Endodermal cell (in vitro differentiated cells): ENCODE measurements at regions not wholly inside any gene's neighbourhood (a gene's known extent, or its start where the extent isn't known, plus 50 kb on each side); places are given as distances from the start of the nearest gene placed in this dataset.

Experiments
- DNase-seq: peaks from one replicate; pipeline ENCODE4 v3.0.0-alpha.2; 2017
- H3K27ac ChIP-seq: 2 replicates; pipeline ENCODE4 v1.5.1; 2013; ENCODE audit warnings: mild to moderate bottlenecking, low read depth, low read length, moderate library complexity
- H3K27me3 ChIP-seq: 2 replicates; pipeline ENCODE4 v1.6.1; 2013; ENCODE audit warnings: mild to moderate bottlenecking, low read length, moderate library complexity; ENCODE audit not compliant: insufficient read depth, control insufficient read depth, poor library complexity, severe bottlenecking
- H3K36me3 ChIP-seq: 2 replicates; pipeline ENCODE4 v1.7.0; 2013; ENCODE audit warnings: mild to moderate bottlenecking, low read length, moderate library complexity; ENCODE audit not compliant: control insufficient read depth, insufficient read depth
- H3K4me1 ChIP-seq: one replicate; pipeline ENCODE4 v1.7.0; 2013; ENCODE audit warnings: low read length; ENCODE audit not compliant: control insufficient read depth, insufficient read depth
- H3K4me3 ChIP-seq: 2 replicates; pipeline ENCODE4 v1.5.1; 2013; ENCODE audit warnings: mild to moderate bottlenecking, low read length, moderate library complexity
- H3K9ac ChIP-seq: 2 replicates; pipeline ENCODE4 v1.6.1; 2013; ENCODE audit warnings: mild to moderate bottlenecking, low read length, moderate library complexity; ENCODE audit not compliant: poor library complexity, severe bottlenecking; ENCODE audit errors: extremely low read depth
- H3K9me3 ChIP-seq: 2 replicates; pipeline ENCODE4 v1.6.1; 2013; ENCODE audit warnings: mild to moderate bottlenecking, low read length, moderate library complexity; ENCODE audit not compliant: control insufficient read depth
- H3K27ac Mint-ChIP-seq: 2 replicates; pipeline ENCODE4 v1.8.0; 2020; ENCODE audit warnings: mixed read lengths
- H3K27me3 Mint-ChIP-seq: 2 replicates; pipeline ENCODE4 v1.8.0; 2021; ENCODE audit warnings: mild to moderate bottlenecking, mixed read lengths; ENCODE audit not compliant: insufficient read depth
- H3K36me3 Mint-ChIP-seq: 2 replicates; pipeline ENCODE4 v1.8.0; 2020; ENCODE audit warnings: low read depth, mixed read lengths
- H3K4me1 Mint-ChIP-seq: 2 replicates; pipeline ENCODE4 v1.8.0; 2020; ENCODE audit warnings: mixed read lengths
- H3K4me3 Mint-ChIP-seq: 2 replicates; pipeline ENCODE4 v1.8.0; 2020; ENCODE audit warnings: mild to moderate bottlenecking, moderate library complexity, mixed read lengths
- H3K9me3 Mint-ChIP-seq: 2 replicates; pipeline ENCODE4 v1.8.0; 2020; ENCODE audit warnings: mild to moderate bottlenecking, mixed read lengths
- WGBS, 2 experiments: methylation state at CpG; one replicate each; pipeline versions ENCODE4 v1.1.5 to v1.1.7; 2013; ENCODE audit warnings: missing lambda C conversion rate in 2 of 2, mixed read lengths in 1 of 2; ENCODE audit not compliant: insufficient coverage in 1 of 2, insufficient read length in 1 of 2; 5-methylcytosine and 5-hydroxymethylcytosine counted together
- TF ChIP-seq, protein P1 (sequence below): fragments of 200-600 bp; sonication (generic); conservative IDR thresholded peaks from 2 replicates; pipeline ENCODE4 v1.5.0; 2021; ENCODE audit warnings: antibody characterized with exemption, mild to moderate bottlenecking

- no peaks in the 10 kb centered on the region for H3K27me3 ChIP-seq
- H3K36me3 ChIP-seq = no peaks in the 10 kb centered on the region
- no peak overlapping the region for H3K4me3 ChIP-seq
- Mint-ChIP-seq H3K4me1 (peaks cover 13% of the 10 kb centered on the region), H3K27ac (no peak overlapping the region), H3K36me3 (no peaks in the 10 kb centered on the region), H3K4me3 (no peak overlapping the region), H3K9me3 (no peaks in the 10 kb centered on the region), H3K27me3 (peaks cover 3% of the 10 kb centered on the region)
- DNase-seq = no peak
- H3K9me3 ChIP-seq = peaks cover 5% of the 10 kb centered on the region
- no peak overlapping the region for H3K27ac ChIP-seq
- 88 to 89% methylated on average over 12 to 13 of the region's 13 CpGs for WGBS, 2 experiments
- H3K9ac ChIP-seq = no peak overlapping the region
- H3K4me1 ChIP-seq = no peaks in the 10 kb centered on the region
- TF ChIP-seq, protein P1, sequence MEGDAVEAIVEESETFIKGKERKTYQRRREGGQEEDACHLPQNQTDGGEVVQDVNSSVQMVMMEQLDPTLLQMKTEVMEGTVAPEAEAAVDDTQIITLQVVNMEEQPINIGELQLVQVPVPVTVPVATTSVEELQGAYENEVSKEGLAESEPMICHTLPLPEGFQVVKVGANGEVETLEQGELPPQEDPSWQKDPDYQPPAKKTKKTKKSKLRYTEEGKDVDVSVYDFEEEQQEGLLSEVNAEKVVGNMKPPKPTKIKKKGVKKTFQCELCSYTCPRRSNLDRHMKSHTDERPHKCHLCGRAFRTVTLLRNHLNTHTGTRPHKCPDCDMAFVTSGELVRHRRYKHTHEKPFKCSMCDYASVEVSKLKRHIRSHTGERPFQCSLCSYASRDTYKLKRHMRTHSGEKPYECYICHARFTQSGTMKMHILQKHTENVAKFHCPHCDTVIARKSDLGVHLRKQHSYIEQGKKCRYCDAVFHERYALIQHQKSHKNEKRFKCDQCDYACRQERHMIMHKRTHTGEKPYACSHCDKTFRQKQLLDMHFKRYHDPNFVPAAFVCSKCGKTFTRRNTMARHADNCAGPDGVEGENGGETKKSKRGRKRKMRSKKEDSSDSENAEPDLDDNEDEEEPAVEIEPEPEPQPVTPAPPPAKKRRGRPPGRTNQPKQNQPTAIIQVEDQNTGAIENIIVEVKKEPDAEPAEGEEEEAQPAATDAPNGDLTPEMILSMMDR = no peak
These were observed 458.7 kb upstream of the EEF2KMT start for GRCh38 chr16:5556158-5556810.

DNA sequence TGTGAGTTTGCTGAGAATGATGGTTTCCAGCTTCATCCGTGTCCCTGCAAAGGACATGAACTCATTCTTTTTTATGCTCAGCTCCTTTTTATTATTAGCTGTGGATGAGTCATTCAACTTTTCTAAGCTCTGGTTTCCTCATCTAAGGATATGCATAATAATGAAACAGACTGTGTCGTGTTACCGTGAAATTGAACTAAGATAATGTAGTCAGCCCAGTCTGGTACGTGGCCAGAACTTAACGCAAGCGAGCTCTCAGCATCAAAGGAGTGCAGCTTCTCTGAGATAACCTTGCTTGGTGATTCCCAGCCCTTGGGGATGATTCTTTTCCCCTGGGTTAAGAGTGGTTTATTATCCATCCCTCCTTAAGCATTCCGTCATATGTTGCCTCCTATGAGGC is 454.3 kb upstream of the EEF2KMT start:
- WGBS, 2 experiments = 69 to 75% methylated on average over 5 to 7 of the region's 7 CpGs
- no peak overlapping the region for H3K27ac ChIP-seq

DNA sequence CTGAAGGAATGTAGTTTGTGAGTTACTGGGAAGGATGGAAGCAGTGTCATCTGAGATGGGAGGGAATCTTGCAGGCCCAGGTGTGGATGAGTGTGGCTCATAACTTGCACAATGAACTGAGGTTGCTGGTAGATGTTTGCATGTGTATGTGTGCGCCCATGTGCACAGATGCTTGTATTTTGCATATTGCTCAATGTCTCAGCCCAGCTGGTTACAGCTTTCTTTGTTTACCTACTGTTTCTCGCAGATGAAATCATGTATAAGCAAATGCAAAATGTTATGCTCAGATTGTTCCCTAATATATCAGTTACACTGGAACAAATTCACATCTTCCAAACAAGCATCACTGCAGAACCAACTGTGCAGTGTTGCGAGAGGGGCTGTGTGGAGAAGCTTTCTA is 452.2 kb upstream of the EEF2KMT start:
- H3K36me3 ChIP-seq = no peaks in the 10 kb centered on the region
- TF ChIP-seq, protein P1 = no peak
- no peaks in the 10 kb centered on the region for H3K27me3 ChIP-seq
- H3K9me3 ChIP-seq = peaks cover 8% of the 10 kb centered on the region
- Mint-ChIP-seq H3K27me3 (peaks cover 12% of the 10 kb centered on the region), H3K9me3 (peaks cover 5% of the 10 kb centered on the region), H3K27ac (no peak overlapping the region), H3K36me3 (no peaks in the 10 kb centered on the region), H3K4me3 (no peak overlapping the region), H3K4me1 (no peaks in the 10 kb centered on the region)
- no peak overlapping the region for H3K4me3 ChIP-seq
- H3K4me1 ChIP-seq = no peaks in the 10 kb centered on the region
- H3K9ac ChIP-seq = no peak overlapping the region
- DNase-seq = no peak
- no peak overlapping the region for H3K27ac ChIP-seq
- WGBS, 2 experiments = 88 to 89% methylated on average over 2 to 3 of the region's 3 CpGs

More for the DNA sequence above, 454.3 kb upstream of the EEF2KMT start:
- no peaks in the 10 kb centered on the region for H3K36me3 ChIP-seq
- Mint-ChIP-seq H3K27me3 (peaks cover 12% of the 10 kb centered on the region), H3K9me3 (peaks cover 3% of the 10 kb centered on the region), H3K4me1 (no peaks in the 10 kb centered on the region), H3K27ac (no peak overlapping the region), H3K4me3 (no peak overlapping the region), H3K36me3 (no peaks in the 10 kb centered on the region)
- no peaks in the 10 kb centered on the region for H3K27me3 ChIP-seq
- TF ChIP-seq, protein P1 = no peak
- H3K9ac ChIP-seq = no peak overlapping the region
- peaks cover 8% of the 10 kb centered on the region for H3K9me3 ChIP-seq
- no peak for DNase-seq
- H3K4me1 ChIP-seq = no peaks in the 10 kb centered on the region
- H3K4me3 ChIP-seq = no peak overlapping the region
